ENCODE measurements at regions not wholly inside any gene's neighbourhood (a gene's known extent, or its start where the extent isn't known, plus 50 kb on each side); places are given as distances from the start of the nearest gene placed in this dataset.

GRCh38 chr7:156192921-156193320 lies 380.7 kb upstream of the SHH start:
- in situ Hi-C loops (cut with HindIII; ENCODE audit: low sequenced_read_pairs), result no loop called here
- no peak overlapping the region for H3K4me3 ChIP-seq (ENCODE audit: low read depth, low read length)
- DNase-seq (ENCODE audit: low read depth, low spot score), result no peak
- TF ChIP-seq CTCF (IDR thresholded peaks at IDR 0.05; ENCODE audit: low read depth, low read length), result no peak

- no peak overlapping the region for H3K4me3 ChIP-seq (ENCODE audit: low read depth, low read length)
- no peak for TF ChIP-seq CTCF (IDR thresholded peaks at IDR 0.05; ENCODE audit: low read depth, low read length)
- no peak for DNase-seq (ENCODE audit: low read depth, low spot score)
- in situ Hi-C loops (cut with HindIII; ENCODE audit: low sequenced_read_pairs), result no loop called here
Observed at GRCh38 chr7:156191090-156191489, 378.8 kb upstream of the SHH start.

GRCh38 chr7:156185076-156185475 lies 372.8 kb upstream of the SHH start:
- no peak for DNase-seq (ENCODE audit: low read depth, low spot score)
- H3K4me3 ChIP-seq (ENCODE audit: low read depth, low read length), result no peak overlapping the region
- in situ Hi-C loops (cut with HindIII; ENCODE audit: low sequenced_read_pairs), result no loop called here
- TF ChIP-seq CTCF (IDR thresholded peaks at IDR 0.05; ENCODE audit: low read depth, low read length), result no peak

- no peak overlapping the region for H3K4me3 ChIP-seq (ENCODE audit: low read depth, low read length)
- DNase-seq (ENCODE audit: low read depth, low spot score), result no peak
- in situ Hi-C loops (cut with HindIII; ENCODE audit: low sequenced_read_pairs), result no loop called here
- TF ChIP-seq CTCF (IDR thresholded peaks at IDR 0.05; ENCODE audit: low read depth, low read length), result no peak
Observed at GRCh38 chr7:156184164-156184563, 371.9 kb upstream of the SHH start.

- TF ChIP-seq CTCF (IDR thresholded peaks at IDR 0.05; ENCODE audit: low read depth, low read length), result no peak
- in situ Hi-C loops (cut with HindIII; ENCODE audit: low sequenced_read_pairs), result no loop called here
- DNase-seq (ENCODE audit: low read depth, low spot score), result no peak
- H3K4me3 ChIP-seq (ENCODE audit: low read depth, low read length), result no peak overlapping the region
Observed at GRCh38 chr7:156180451-156181229, 368.4 kb upstream of the SHH start.

- no peak for TF ChIP-seq CTCF (IDR thresholded peaks at IDR 0.05; ENCODE audit: low read depth, low read length)
- in situ Hi-C loops (cut with HindIII; ENCODE audit: low sequenced_read_pairs), result no loop called here
- DNase-seq (ENCODE audit: low read depth, low spot score), result no peak
- no peak overlapping the region for H3K4me3 ChIP-seq (ENCODE audit: low read depth, low read length)
Observed at GRCh38 chr7:156179872-156180390, 367.7 kb upstream of the SHH start.
